H54 (cell line): ENCODE measurements at regions not wholly inside any gene's neighbourhood (a gene's known extent, or its start where the extent isn't known, plus 50 kb on each side); places are given as distances from the start of the nearest gene placed in this dataset.

Experiments
- DNase-seq: peaks from one replicate; pipeline ENCODE4 v3.0.0; 2011; ENCODE audit warnings: low spot score, mixed read lengths; ENCODE audit not compliant: insufficient read length
- FAIRE-seq: peaks from 3 replicates; lab custom pipeline; 2011; peaks lifted over from hg19 to GRCh38; lab: Jason Lieb, UNC
- POLR2A ChIP-seq: IDR thresholded peaks from 2 replicates; pipeline ENCODE4 v1.6.1; 2011; ENCODE audit warnings: low read depth, mild to moderate bottlenecking, low read length

- no peak for TF ChIP-seq POLR2A
- DNase-seq (no peak), FAIRE-seq (no peak)
Observed at GRCh38 chr2:8095978-8096377, 585.9 kb upstream of the ID2 start.

- no peak for FAIRE-seq
- DNase-seq: no peak
Observed at GRCh38 chr2:8096484-8096883, 585.4 kb upstream of the ID2 start.

GRCh38 chr2:8098476-8099266 is 583.2 kb upstream of the ID2 start:
- no peak for DNase-seq
- no peak for FAIRE-seq
- TF ChIP-seq POLR2A: no peak

More at GRCh38 chr2:8096484-8096883, 585.4 kb upstream of the ID2 start:
- no peak for TF ChIP-seq POLR2A

- FAIRE-seq (no peak), DNase-seq (no peak)
- no peak for TF ChIP-seq POLR2A
Observed at GRCh38 chr2:8099267-8099582, 582.6 kb upstream of the ID2 start.

- FAIRE-seq (no peak), DNase-seq (no peak)
- TF ChIP-seq POLR2A: no peak
Observed at GRCh38 chr2:8101614-8102277, 580.1 kb upstream of the ID2 start.

- no peak for TF ChIP-seq POLR2A
- DNase-seq: no peak
- no peak for FAIRE-seq
Observed at GRCh38 chr2:8102470-8102869, 579.4 kb upstream of the ID2 start.

- no peak for FAIRE-seq
- no peak for DNase-seq
- TF ChIP-seq POLR2A: no peak
Observed at GRCh38 chr2:8103085-8103708, 578.7 kb upstream of the ID2 start.

GRCh38 chr2:8107150-8107549 is 574.7 kb upstream of the ID2 start:
- DNase-seq (no peak), FAIRE-seq (no peak)
- no peak for TF ChIP-seq POLR2A

GRCh38 chr2:8107621-8108378 is 574.1 kb upstream of the ID2 start:
- TF ChIP-seq POLR2A: no peak
- no peak for DNase-seq
- no peak for FAIRE-seq

- no peak for FAIRE-seq
- TF ChIP-seq POLR2A: no peak
- no peak for DNase-seq
Observed at GRCh38 chr2:8110716-8111115, 571.1 kb upstream of the ID2 start.

- TF ChIP-seq POLR2A: no peak
- DNase-seq (no peak), FAIRE-seq (no peak)
Observed at GRCh38 chr2:8111193-8111592, 570.7 kb upstream of the ID2 start.

GRCh38 chr2:8115456-8115855 is 566.4 kb upstream of the ID2 start:
- FAIRE-seq (no peak), DNase-seq (no peak)
- TF ChIP-seq POLR2A: no peak

- no peak for DNase-seq
- no peak for TF ChIP-seq POLR2A
- no peak for FAIRE-seq
Observed at GRCh38 chr2:8115966-8116365, 565.9 kb upstream of the ID2 start.

GRCh38 chr2:8116661-8117060 is 565.2 kb upstream of the ID2 start:
- no peak for TF ChIP-seq POLR2A
- DNase-seq (no peak), FAIRE-seq (no peak)
